Activated naive CD8-positive, alpha-beta T cell treated with anti-CD3 and anti-CD28 coated beads, Interleukin-2, amount 10 ng/mL, durations not matched to agents 7 days and 5 days (primary cell): ENCODE measurements at regions not wholly inside any gene's neighbourhood (a gene's known extent, or its start where the extent isn't known, plus 50 kb on each side); places are given as distances from the start of the nearest gene placed in this dataset.

ENCODE experiments used
- ATAC-seq: fragments of 150-1000 bp; cut with Tn5 transposase; one replicate; pipeline ENCODE4 v1.10.0; 2021; ENCODE audit warnings: low read depth, moderate library complexity
- POLR2A ChIA-PET: fragments of 350-600 bp; sonication (Branson Sonifier 250); formaldehyde crosslinking; loops from one replicate; lab custom pipeline; 2021; ENCODE audit warnings: antibody characterized with exemption; lab: Charles Lee
- DNase-seq: peaks from one replicate; pipeline ENCODE4 v3.0.0; 2021
- H3K27ac Mint-ChIP-seq: one replicate; pipeline ENCODE4 v1.8.0; 2022; ENCODE audit warnings: mild to moderate bottlenecking, mixed read lengths
- H3K27me3 Mint-ChIP-seq: one replicate; pipeline ENCODE4 v1.8.0; 2022; ENCODE audit warnings: mild to moderate bottlenecking, moderate library complexity, mixed read lengths
- H3K36me3 Mint-ChIP-seq: one replicate; pipeline ENCODE4 v1.8.0; 2021; ENCODE audit warnings: mild to moderate bottlenecking, mixed read lengths
- H3K4me1 Mint-ChIP-seq: one replicate; pipeline ENCODE4 v1.8.0; 2021; ENCODE audit warnings: mixed read lengths
- H3K4me3 Mint-ChIP-seq: one replicate; pipeline ENCODE4 v1.8.0; 2022; ENCODE audit warnings: mild to moderate bottlenecking, moderate library complexity, mixed read lengths
- H3K9me3 Mint-ChIP-seq: one replicate; pipeline ENCODE4 v1.8.0; 2021; ENCODE audit warnings: mixed read lengths

DNA sequence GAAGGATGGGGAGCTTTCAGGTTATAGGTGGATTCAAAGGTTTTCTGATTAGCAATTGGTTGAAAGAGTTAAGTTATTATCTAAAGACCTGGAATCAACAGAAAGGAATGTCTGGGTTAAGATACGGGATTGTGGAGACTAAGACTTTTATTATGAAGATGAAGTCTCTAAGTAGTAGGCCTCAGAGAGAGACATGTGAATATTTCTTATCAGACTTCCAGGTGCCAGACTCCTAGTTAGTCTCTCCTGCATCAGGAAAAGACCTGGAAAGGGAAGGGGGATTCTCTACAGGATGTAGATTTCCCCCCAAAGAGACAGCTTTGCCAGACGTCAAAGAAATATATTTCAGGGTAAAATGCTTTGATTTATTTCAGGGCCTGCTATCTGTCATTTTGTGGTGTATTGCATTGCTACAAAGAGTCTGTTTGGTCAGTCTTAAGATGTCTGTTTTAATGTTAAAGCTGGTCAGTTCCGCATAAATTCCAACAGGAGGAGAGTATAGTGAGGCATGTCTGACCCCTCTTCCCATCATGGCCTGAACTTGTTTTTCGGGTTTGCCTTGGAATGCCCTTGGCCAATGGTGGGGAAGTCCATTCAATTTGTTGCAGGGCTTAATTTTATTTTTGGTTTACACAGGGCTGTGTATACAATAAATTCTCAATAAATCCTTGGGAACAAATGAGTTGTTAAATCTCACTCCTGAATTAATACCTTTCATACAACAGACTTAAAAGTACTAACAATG, 103.4 kb upstream of the RALGAPA2 start:
- Mint-ChIP-seq H3K9me3 (no peaks in the 10 kb centered on the region), H3K4me3 (no peak overlapping the region), H3K27ac (no peak overlapping the region), H3K27me3 (peaks cover 24% of the 10 kb centered on the region), H3K4me1 (peaks cover 2% of the 10 kb centered on the region), H3K36me3 (no peaks in the 10 kb centered on the region)
- POLR2A ChIA-PET: no interaction called here
- DNase-seq: no peak
- ATAC-seq: no peak

- no peak for DNase-seq
- H3K27ac Mint-ChIP-seq: no peak overlapping the region
- H3K27me3 Mint-ChIP-seq: peaks cover 19% of the 10 kb centered on the region
- ATAC-seq: no peak
- no peaks in the 10 kb centered on the region for H3K36me3 Mint-ChIP-seq
- H3K4me3 Mint-ChIP-seq: no peak overlapping the region
- POLR2A ChIA-PET: no interaction called here
- peaks cover under 1% of the 10 kb centered on the region for H3K9me3 Mint-ChIP-seq
- H3K4me1 Mint-ChIP-seq: peaks cover 2% of the 10 kb centered on the region
Measured at GRCh38 chr20:20814685-20815084, 102.2 kb upstream of the RALGAPA2 start.

GRCh38 chr20:20812136-20812535, 99.7 kb upstream of the RALGAPA2 start:
- ATAC-seq (no peak), DNase-seq (no peak)
- no peak overlapping the region for H3K4me3 Mint-ChIP-seq
- peaks cover 2% of the 10 kb centered on the region for H3K4me1 Mint-ChIP-seq
- POLR2A ChIA-PET: no interaction called here
- H3K36me3 Mint-ChIP-seq: no peaks in the 10 kb centered on the region
- peaks cover 2% of the 10 kb centered on the region for H3K9me3 Mint-ChIP-seq
- no peak overlapping the region for H3K27ac Mint-ChIP-seq
- H3K27me3 Mint-ChIP-seq: peaks cover 27% of the 10 kb centered on the region

DNA sequence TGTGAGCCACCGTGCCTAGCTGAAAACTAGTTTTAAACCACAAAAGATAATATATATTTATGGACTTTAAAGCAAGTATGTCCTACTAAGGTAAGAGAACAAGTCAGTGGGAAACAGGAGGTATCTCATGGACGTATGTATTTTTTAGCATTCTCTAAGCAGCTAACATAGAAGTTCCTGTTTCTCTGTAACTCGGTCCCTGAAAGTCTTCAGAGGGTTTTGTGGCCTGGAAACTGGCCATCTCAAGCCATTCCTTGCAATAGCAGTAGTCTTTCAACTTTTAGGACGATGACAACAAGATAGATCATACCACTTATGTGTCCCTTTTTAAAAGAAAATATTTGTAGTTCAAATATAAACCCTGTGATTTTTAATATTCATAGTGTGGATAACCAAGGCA, 95.6 kb upstream of the RALGAPA2 start:
- POLR2A ChIA-PET: no interaction called here
- no peaks in the 10 kb centered on the region for H3K36me3 Mint-ChIP-seq
- H3K27me3 Mint-ChIP-seq: peaks cover 19% of the 10 kb centered on the region
- H3K27ac Mint-ChIP-seq: no peak overlapping the region
- no peaks in the 10 kb centered on the region for H3K4me1 Mint-ChIP-seq
- H3K4me3 Mint-ChIP-seq: no peak overlapping the region
- no peak for ATAC-seq
- H3K9me3 Mint-ChIP-seq: peaks cover 2% of the 10 kb centered on the region
- no peak for DNase-seq

GRCh38 chr20:20806121-20807095, 94.0 kb upstream of the RALGAPA2 start:
- Mint-ChIP-seq H3K9me3 (peaks cover 2% of the 10 kb centered on the region), H3K4me3 (no peak overlapping the region), H3K27ac (no peak overlapping the region), H3K36me3 (no peaks in the 10 kb centered on the region), H3K4me1 (no peaks in the 10 kb centered on the region), H3K27me3 (peaks cover 14% of the 10 kb centered on the region)
- no peak for ATAC-seq
- no peak for DNase-seq
- POLR2A ChIA-PET: no interaction called here

GRCh38 chr20:20803011-20803410, 90.6 kb upstream of the RALGAPA2 start:
- POLR2A ChIA-PET: no interaction called here
- ATAC-seq: no peak
- no peak for DNase-seq
- H3K9me3 Mint-ChIP-seq: no peaks in the 10 kb centered on the region
- no peak overlapping the region for H3K4me3 Mint-ChIP-seq
- H3K36me3 Mint-ChIP-seq: no peaks in the 10 kb centered on the region
- H3K4me1 Mint-ChIP-seq: no peaks in the 10 kb centered on the region
- peaks cover 4% of the 10 kb centered on the region for H3K27me3 Mint-ChIP-seq
- H3K27ac Mint-ChIP-seq: no peak overlapping the region

DNA sequence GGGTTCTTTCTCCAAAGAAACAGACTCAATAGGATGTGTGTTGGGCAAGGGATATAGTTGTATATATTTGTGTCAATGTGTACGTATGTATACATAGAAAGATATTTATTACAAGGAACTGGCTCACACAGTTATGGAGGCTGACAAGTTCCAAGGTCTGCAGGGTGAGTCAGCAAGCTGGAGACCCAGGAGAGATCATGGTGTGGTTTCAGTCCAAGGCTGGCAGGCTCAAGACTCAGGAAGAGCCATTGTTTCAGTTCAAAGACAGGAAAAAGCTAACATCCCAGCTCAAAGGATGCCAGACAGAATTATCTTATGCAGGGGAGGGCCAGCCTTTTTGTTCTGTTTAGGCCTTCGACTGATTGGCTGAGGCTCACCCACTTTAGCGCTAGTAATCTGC, 89.9 kb upstream of the RALGAPA2 start:
- H3K9me3 Mint-ChIP-seq: no peaks in the 10 kb centered on the region
- H3K36me3 Mint-ChIP-seq: no peaks in the 10 kb centered on the region
- peaks cover 2% of the 10 kb centered on the region for H3K27me3 Mint-ChIP-seq
- POLR2A ChIA-PET: no interaction called here
- no peak overlapping the region for H3K27ac Mint-ChIP-seq
- DNase-seq (no peak), ATAC-seq (no peak)
- no peaks in the 10 kb centered on the region for H3K4me1 Mint-ChIP-seq
- no peak overlapping the region for H3K4me3 Mint-ChIP-seq

- ATAC-seq (no peak), DNase-seq (no peak)
- no peaks in the 10 kb centered on the region for H3K4me1 Mint-ChIP-seq
- H3K27me3 Mint-ChIP-seq: no peaks in the 10 kb centered on the region
- POLR2A ChIA-PET: no interaction called here
- no peak overlapping the region for H3K27ac Mint-ChIP-seq
- no peaks in the 10 kb centered on the region for H3K36me3 Mint-ChIP-seq
- H3K4me3 Mint-ChIP-seq: no peak overlapping the region
- H3K9me3 Mint-ChIP-seq: no peaks in the 10 kb centered on the region
Measured at GRCh38 chr20:20799716-20800312, 87.4 kb upstream of the RALGAPA2 start.

GRCh38 chr20:20797521-20798310, 85.3 kb upstream of the RALGAPA2 start:
- Mint-ChIP-seq H3K27ac (no peak overlapping the region), H3K27me3 (no peaks in the 10 kb centered on the region), H3K36me3 (no peaks in the 10 kb centered on the region), H3K4me3 (no peak overlapping the region), H3K9me3 (no peaks in the 10 kb centered on the region), H3K4me1 (no peaks in the 10 kb centered on the region)
- no peak for DNase-seq
- ATAC-seq: no peak
- POLR2A ChIA-PET: no interaction called here

GRCh38 chr20:20796766-20797440, 84.5 kb upstream of the RALGAPA2 start:
- no peaks in the 10 kb centered on the region for H3K4me1 Mint-ChIP-seq
- H3K4me3 Mint-ChIP-seq: no peak overlapping the region
- H3K9me3 Mint-ChIP-seq: no peaks in the 10 kb centered on the region
- ATAC-seq (no peak), DNase-seq (no peak)
- POLR2A ChIA-PET: no interaction called here
- H3K27me3 Mint-ChIP-seq: no peaks in the 10 kb centered on the region
- no peak overlapping the region for H3K27ac Mint-ChIP-seq
- no peaks in the 10 kb centered on the region for H3K36me3 Mint-ChIP-seq

DNA sequence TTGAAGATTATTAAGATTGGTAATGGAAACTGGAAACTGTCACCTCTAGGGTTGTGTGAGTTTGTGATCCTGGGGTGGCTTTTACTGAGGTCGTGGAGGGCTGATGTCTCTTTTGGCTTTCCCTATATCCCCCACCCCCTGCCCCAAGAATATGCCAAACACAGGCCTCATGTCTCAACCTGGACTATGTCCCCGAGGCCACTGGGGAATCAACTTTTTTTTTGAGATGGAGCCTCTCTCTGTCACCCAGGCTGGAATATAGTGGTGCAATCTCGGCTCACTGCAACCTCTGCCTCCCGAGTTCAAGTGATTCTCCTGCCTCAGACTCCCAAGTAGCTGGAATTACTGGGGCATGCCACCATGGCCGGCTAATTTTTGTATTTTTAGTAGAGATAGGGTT, 83.3 kb upstream of the RALGAPA2 start:
- H3K27me3 Mint-ChIP-seq: no peaks in the 10 kb centered on the region
- H3K4me3 Mint-ChIP-seq: no peak overlapping the region
- no peaks in the 10 kb centered on the region for H3K9me3 Mint-ChIP-seq
- no peaks in the 10 kb centered on the region for H3K36me3 Mint-ChIP-seq
- no peak for DNase-seq
- ATAC-seq: no peak
- POLR2A ChIA-PET: no interaction called here
- H3K4me1 Mint-ChIP-seq: no peaks in the 10 kb centered on the region
- H3K27ac Mint-ChIP-seq: no peak overlapping the region

DNA sequence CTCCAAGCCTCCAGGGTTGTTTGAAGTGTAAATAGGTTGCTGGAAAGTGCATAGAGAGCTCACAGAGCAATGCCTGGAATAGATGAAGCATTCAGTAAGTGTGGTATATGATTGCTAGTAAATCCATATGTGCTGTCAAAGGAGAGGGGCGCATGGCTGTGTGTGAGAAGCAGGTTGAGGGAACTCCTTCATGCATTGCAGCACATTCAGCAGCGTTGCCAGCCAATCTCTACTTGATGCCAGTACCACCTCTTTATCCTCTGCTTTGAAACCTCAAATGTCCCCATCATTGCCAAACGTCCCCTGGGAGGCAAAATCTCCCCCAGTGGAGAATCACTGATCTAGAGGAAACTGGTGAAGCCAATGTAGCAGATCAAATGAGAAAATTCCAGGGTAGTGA, 82.7 kb upstream of the RALGAPA2 start:
- POLR2A ChIA-PET: no interaction called here
- no peak for ATAC-seq
- Mint-ChIP-seq H3K36me3 (no peaks in the 10 kb centered on the region), H3K9me3 (no peaks in the 10 kb centered on the region), H3K27me3 (no peaks in the 10 kb centered on the region), H3K4me1 (no peaks in the 10 kb centered on the region), H3K27ac (no peak overlapping the region), H3K4me3 (no peak overlapping the region)
- no peak for DNase-seq

GRCh38 chr20:20793591-20793990, 81.1 kb upstream of the RALGAPA2 start:
- DNase-seq (no peak), ATAC-seq (no peak)
- Mint-ChIP-seq H3K4me1 (no peaks in the 10 kb centered on the region), H3K4me3 (no peak overlapping the region), H3K9me3 (no peaks in the 10 kb centered on the region), H3K27me3 (no peaks in the 10 kb centered on the region), H3K27ac (no peak overlapping the region), H3K36me3 (no peaks in the 10 kb centered on the region)
- POLR2A ChIA-PET: no interaction called here
